ENCODE measurements at regions not wholly inside any gene's neighbourhood (a gene's known extent, or its start where the extent isn't known, plus 50 kb on each side); places are given as distances from the start of the nearest gene placed in this dataset.

DNA sequence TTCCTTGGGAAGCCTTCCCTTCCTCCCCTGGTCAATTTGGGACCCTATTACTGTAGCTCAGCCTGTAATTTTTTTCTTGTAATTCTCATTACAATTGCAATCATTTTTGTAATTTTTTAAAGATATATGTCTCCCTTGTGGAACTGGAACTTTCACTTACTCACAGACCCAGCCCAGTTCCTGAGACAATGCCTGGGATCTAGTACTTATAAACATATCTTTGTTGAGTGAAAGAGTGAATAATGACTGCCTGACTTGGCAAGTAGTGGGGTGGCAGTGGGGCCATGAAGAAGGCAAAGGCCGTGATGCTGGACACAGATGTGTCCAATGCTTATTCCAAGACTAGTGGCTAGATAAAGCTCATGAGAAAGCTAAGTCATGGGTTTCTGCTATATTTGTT is 294.5 kb upstream of the LRRN1 start:
- TF ChIP-seq, protein P1, sequence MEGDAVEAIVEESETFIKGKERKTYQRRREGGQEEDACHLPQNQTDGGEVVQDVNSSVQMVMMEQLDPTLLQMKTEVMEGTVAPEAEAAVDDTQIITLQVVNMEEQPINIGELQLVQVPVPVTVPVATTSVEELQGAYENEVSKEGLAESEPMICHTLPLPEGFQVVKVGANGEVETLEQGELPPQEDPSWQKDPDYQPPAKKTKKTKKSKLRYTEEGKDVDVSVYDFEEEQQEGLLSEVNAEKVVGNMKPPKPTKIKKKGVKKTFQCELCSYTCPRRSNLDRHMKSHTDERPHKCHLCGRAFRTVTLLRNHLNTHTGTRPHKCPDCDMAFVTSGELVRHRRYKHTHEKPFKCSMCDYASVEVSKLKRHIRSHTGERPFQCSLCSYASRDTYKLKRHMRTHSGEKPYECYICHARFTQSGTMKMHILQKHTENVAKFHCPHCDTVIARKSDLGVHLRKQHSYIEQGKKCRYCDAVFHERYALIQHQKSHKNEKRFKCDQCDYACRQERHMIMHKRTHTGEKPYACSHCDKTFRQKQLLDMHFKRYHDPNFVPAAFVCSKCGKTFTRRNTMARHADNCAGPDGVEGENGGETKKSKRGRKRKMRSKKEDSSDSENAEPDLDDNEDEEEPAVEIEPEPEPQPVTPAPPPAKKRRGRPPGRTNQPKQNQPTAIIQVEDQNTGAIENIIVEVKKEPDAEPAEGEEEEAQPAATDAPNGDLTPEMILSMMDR (IDR thresholded peaks at IDR 0.05; ENCODE audit: low read length, missing control alignments), result no peak
- DNase-seq (ENCODE audit: low read depth), result no peak
- H3K4me3 ChIP-seq (replicated peaks; ENCODE audit: low read depth, low read length), result no peak overlapping the region

DNA sequence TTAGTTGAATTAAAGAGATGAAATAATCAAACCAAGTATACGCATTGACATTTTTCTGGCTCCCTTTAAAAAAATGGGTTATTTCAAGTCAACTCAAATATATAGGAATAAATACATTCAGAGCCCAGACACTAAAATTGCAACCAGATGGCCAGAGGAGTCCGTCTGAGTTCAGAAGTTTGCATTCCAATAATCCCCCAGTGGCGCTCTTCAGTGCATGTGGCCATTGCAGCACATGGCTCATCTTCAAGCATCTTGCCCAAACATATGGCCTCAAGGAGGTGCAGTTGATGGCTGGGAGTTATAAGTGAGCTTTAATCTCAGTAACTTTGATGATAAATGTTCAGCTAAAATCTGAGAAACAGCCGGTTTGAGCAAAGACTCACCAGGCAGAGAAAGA is 295.8 kb upstream of the LRRN1 start:
- no peak overlapping the region for H3K4me3 ChIP-seq (replicated peaks; ENCODE audit: low read depth, low read length)
- TF ChIP-seq, protein P1 (IDR thresholded peaks at IDR 0.05; ENCODE audit: low read length, missing control alignments), result no peak
- DNase-seq (ENCODE audit: low read depth), result no peak

DNA sequence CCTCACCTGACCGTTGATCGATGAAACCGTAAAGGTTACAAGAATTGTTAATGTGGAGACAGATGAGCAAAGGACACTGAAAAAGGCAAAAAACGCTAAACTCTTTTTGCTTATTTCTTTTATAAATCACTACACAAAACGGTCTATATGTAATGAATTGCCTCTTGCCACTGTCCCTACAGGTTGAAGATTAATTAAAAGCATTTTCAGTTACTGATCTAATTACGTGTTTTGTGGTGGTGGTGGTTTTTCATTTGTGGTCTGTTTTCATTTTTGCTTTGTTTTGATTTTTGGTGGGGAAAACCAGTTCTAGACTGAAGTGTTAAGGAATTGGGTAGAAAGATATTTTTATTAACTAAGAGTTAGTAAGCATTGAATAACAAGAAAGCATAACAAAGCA is 299.2 kb upstream of the LRRN1 start:
- H3K4me3 ChIP-seq (replicated peaks; ENCODE audit: low read depth, low read length), result no peak overlapping the region
- TF ChIP-seq, protein P1 (IDR thresholded peaks at IDR 0.05; ENCODE audit: low read length, missing control alignments), result no peak
- no peak for DNase-seq (ENCODE audit: low read depth)

DNA sequence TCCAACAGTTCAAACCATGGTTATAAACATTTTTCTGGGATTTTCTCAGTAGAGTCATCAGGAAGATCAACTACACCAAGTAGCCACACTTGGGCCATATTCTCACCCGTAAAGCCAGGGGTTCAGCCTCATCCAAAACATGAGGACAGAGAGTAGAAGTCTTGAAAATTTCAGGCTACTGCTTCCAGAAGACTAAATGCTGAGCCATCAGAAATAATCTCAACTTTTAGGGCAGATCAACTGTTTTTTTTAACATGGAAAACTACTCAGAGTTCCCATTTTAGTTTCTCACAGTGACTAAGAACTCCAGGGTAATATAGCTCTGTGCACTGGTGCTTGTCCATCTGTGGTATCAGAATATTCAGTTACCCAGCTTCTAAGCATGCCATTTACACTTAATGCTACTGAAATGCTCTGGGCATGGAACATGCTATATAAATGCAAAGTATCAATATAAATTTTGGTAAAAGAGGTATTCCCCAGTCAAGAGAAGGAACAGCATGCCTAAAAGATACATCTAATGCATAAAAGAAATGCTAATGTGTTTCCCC is 300.1 kb upstream of the LRRN1 start:
- no peak overlapping the region for H3K4me3 ChIP-seq (replicated peaks; ENCODE audit: low read depth, low read length)
- TF ChIP-seq, protein P1 (IDR thresholded peaks at IDR 0.05; ENCODE audit: low read length, missing control alignments), result no peak
- DNase-seq (ENCODE audit: low read depth), result no peak

DNA sequence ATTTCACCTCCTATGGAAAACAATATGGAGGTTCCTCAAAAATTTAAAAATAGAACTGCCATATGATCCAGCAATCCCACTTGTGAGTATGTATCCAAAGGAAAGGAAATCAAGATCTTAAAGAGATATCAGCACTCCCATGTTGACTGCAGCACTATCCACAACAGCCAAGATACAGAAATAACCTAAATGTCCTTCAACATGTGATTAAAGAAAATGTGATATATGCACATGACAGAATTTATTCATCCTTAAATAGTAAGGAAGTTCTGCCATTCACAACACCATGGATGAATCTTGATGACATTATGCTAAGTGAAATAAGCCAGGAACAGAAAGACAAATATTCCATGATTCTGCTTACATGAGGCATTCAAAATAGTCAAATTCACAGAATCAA is 303.6 kb upstream of the LRRN1 start:
- DNase-seq (ENCODE audit: low read depth), result no peak

DNA sequence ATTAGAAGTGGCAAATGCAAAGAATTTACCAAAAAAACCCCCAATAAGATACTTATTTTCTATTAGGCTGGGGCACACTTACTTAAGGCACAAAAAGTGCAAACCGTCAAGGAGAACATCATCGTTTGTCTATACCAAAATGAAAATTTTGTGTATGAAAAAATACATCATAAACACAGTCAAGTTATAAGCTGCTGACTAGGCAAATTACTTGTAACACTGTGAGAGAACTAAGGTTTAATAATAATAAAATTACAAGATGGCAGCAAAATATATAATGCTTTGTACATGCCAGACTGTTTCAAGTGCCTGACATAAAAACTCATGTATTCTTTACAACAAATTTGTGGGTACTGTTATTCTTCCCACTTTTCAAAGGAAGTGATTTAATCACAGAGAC is 297.2 kb upstream of the CRBN start:
- TF ChIP-seq, protein P1 (IDR thresholded peaks at IDR 0.05; ENCODE audit: low read length, missing control alignments), result no peak
- no peak for DNase-seq (ENCODE audit: low read depth)
- H3K4me3 ChIP-seq (replicated peaks; ENCODE audit: low read depth, low read length), result no peak overlapping the region

More for the DNA sequence above, 303.6 kb upstream of the LRRN1 start:
- TF ChIP-seq, protein P1 (IDR thresholded peaks at IDR 0.05; ENCODE audit: low read length, missing control alignments), result no peak
- H3K4me3 ChIP-seq (replicated peaks; ENCODE audit: low read depth, low read length), result no peak overlapping the region

DNA sequence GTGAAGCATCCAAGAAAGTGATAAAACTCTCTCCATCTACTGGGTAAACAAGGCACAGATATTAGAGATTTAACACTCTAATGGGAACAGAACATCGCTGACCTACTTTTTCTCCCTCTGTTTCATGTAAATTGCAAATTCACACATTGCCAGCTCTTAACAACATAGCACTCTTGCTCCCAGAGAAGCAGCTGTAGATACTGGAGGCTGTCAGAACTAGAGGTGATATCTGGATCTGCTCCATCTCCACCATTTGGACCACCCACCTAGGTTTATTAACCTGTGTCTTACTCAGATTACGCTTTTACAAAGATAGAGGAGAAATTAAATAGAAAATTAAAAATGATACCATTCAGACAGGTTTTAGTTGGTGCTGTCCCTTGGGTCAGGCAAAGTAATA is 289.1 kb upstream of the CRBN start:
- no peak for DNase-seq (ENCODE audit: low read depth)
- H3K4me3 ChIP-seq (replicated peaks; ENCODE audit: low read depth, low read length), result no peak overlapping the region

More for the DNA sequence above, 289.1 kb upstream of the CRBN start:
- TF ChIP-seq, protein P1 (IDR thresholded peaks at IDR 0.05; ENCODE audit: low read length, missing control alignments), result no peak
